ENCODE measurements at regions not wholly inside any gene's neighbourhood (a gene's known extent, or its start where the extent isn't known, plus 50 kb on each side); places are given as distances from the start of the nearest gene placed in this dataset.
"Not testable (repeated sequence)": the region's sequence is repeated elsewhere in the genome, so short reads cannot be mapped to it uniquely, and the experiment has no call there.

DNA sequence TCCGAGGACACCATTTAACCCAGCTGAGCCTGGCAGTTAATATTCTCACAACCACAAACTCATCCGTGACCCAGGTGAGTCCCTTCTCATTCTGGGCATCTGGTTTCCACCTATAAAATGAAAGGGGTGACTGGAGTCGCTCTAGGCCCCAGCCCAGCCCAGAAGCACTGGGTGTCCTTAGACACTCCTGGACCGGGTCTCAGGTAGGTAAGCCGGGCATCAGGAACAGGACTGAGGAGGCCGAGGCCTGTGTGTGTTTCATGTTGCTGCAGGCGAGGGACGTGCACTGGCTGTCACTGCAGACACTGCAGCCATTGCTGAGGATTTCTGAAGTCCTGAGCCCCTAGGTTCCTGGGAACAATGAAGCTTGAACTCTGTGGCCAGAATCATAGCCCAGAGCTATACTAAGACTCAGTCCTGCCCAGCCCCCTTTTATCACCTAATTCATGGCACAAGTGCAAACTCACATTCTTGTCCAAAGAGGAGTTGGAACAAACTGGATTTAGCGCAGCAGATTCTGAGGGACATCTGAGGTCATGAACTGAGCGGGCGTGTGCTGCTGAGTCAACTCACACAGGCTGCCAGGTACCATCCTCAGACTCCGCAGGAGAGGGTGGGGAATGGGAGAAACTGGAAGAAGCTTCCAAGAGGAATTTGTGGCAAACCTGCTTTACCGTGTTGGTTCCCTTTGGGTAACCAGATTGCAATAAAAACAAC, 184.9 kb downstream of the FAM43A start:
- Mint-ChIP-seq H3K36me3 (no peaks in the 10 kb centered on the region), H3K27me3 (peaks cover 15% of the 10 kb centered on the region), H3K4me3 (no peak overlapping the region), H3K27ac (no peak overlapping the region), H3K4me1 (no peaks in the 10 kb centered on the region), H3K9me3 (no peaks in the 10 kb centered on the region)
- no peak for DNase-seq

DNA sequence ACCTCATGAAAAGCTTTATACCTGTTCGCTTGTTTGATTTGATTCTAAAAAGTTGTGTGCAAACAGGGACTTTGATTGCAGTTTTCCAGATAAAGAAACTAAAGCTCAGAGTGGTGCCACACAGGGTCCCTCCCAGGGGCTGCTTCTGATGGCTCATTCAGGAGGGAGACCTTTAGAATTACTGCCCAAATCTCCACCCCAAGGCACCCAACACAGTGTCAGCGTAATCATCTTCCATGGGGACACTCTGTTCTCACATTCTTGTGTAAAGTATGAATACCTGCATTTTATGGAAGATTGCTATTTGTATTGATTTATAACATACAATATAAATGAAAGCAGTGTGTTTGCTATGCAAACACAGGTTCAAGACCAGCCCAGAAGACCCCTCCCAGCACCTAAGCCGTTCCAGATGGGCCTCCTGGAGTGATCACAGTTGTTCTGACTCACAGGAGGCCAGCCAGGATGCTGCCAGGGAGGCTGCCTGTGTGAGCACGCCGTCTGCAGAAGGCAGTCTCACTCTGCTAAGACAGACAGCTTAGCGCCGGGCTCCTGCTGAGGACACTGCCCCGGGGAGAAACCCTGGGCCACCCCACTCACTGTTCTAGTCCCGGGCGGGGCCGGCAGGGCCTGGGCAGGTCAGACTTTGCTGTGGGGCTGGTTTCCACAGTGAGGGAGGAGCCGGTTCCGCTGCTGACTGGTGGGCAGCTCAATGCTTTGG, 185.6 kb downstream of the FAM43A start:
- Mint-ChIP-seq H3K4me3 (no peak overlapping the region), H3K27ac (no peak overlapping the region), H3K9me3 (no peaks in the 10 kb centered on the region), H3K4me1 (no peaks in the 10 kb centered on the region), H3K36me3 (no peaks in the 10 kb centered on the region), H3K27me3 (peaks cover 15% of the 10 kb centered on the region)
- DNase-seq: no peak

DNA sequence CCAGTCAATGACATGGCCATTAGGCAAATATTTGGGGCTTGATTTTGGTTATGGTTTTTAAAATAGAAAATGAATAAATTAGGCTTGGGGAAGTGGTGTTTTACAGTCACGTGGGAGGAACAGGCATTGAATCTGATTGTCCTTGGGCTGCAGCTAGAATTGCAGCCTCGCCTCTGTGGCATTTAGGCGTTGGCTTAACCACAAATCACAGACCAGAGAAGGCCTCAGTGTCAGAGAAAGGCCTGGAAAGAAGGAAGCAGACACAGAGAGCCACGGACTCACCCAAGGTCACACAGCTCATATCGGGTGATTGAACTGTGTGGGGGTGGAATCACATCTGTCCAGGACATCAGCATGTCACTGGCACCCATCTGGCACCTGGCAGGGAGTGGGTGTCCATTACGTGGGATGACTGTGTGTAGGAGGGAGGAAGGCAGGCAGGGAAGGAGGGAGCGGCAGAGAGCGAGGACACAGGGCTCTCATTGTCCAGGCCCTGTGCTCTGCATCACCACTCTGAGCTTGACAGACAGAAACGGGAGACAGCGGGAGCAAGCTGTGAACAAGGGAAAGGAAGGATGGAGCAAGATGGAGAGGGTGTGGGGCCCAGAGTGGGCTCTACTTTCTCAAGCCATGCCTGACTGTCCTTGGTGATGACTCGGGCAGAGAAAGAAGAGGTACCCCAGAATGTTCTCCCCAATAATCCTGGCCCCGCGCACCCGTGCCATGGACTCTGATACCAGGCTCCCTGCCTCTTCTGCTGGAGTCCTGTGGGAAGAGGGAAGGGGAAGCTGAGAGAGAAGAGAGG, 186.4 kb downstream of the FAM43A start:
- Mint-ChIP-seq H3K27ac (no peak overlapping the region), H3K27me3 (peaks cover 14% of the 10 kb centered on the region), H3K9me3 (no peaks in the 10 kb centered on the region)

DNA sequence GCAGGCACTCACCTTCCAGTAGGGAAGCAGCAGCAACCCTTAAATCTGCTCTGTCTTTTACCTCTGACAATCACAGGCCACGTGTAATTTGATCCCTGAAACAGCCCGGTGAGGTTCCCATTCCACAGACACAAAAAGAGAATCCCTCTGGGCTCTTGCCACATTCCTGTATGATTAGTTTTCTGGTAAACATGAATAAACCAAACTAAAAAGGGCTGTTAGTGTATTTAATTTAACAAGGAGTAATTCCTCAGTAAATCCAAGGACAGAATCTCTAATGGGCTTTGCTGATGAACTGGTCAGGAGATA, 186.9 kb downstream of the FAM43A start:
- H3K4me3 Mint-ChIP-seq: no peak overlapping the region
- no peaks in the 10 kb centered on the region for H3K9me3 Mint-ChIP-seq
- no peaks in the 10 kb centered on the region for H3K36me3 Mint-ChIP-seq
- no peak for DNase-seq
- peaks cover 9% of the 10 kb centered on the region for H3K27me3 Mint-ChIP-seq
- H3K4me1 Mint-ChIP-seq: no peaks in the 10 kb centered on the region
- H3K27ac Mint-ChIP-seq: no peak overlapping the region

More for the DNA sequence above, 186.4 kb downstream of the FAM43A start:
- no peaks in the 10 kb centered on the region for H3K36me3 Mint-ChIP-seq
- no peak overlapping the region for H3K4me3 Mint-ChIP-seq
- DNase-seq: no peak
- no peaks in the 10 kb centered on the region for H3K4me1 Mint-ChIP-seq

- H3K36me3 Mint-ChIP-seq, H3K27ac Mint-ChIP-seq, H3K4me1 Mint-ChIP-seq: not testable (repeated sequence)
Observed at GRCh38 chr3:194873474-194873873, 187.8 kb downstream of the FAM43A start.

DNA sequence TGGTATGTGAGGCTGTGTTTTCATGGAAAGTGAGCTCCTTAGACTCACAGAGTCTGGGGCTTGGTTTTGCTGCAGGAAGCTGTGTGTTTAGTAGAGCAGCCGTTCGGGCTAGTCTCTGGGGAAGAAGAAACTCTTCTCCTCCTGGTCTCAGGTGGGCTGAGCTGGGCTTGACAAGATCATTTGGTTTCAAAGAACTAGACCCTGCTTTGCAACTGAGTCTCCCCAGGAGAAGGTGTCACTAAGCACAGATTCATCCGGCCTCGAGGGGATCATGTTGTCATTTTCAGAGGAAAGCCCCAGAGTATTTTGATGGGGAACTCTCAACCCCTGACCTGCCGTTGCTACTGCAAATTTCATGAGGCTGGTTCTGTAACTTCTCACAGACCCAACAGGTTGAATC, 188.5 kb downstream of the FAM43A start:
- no peak for DNase-seq
- no peak overlapping the region for H3K4me3 Mint-ChIP-seq
- peaks cover 3% of the 10 kb centered on the region for H3K4me1 Mint-ChIP-seq
- H3K36me3 Mint-ChIP-seq: no peaks in the 10 kb centered on the region
- H3K9me3 Mint-ChIP-seq: no peaks in the 10 kb centered on the region
- H3K27ac Mint-ChIP-seq: no peak overlapping the region
- no peaks in the 10 kb centered on the region for H3K27me3 Mint-ChIP-seq

More at GRCh38 chr3:194873474-194873873, 187.8 kb downstream of the FAM43A start:
- H3K4me3 Mint-ChIP-seq, H3K9me3 Mint-ChIP-seq, H3K27me3 Mint-ChIP-seq, DNase-seq: not testable (repeated sequence)

- Mint-ChIP-seq H3K36me3 (no peaks in the 10 kb centered on the region), H3K27ac (no peak overlapping the region), H3K4me1 (peaks cover 7% of the 10 kb centered on the region), H3K9me3 (no peaks in the 10 kb centered on the region), H3K4me3 (no peak overlapping the region), H3K27me3 (no peaks in the 10 kb centered on the region)
- DNase-seq: no peak
Observed at GRCh38 chr3:194874783-194875182, 189.1 kb downstream of the FAM43A start.

DNA sequence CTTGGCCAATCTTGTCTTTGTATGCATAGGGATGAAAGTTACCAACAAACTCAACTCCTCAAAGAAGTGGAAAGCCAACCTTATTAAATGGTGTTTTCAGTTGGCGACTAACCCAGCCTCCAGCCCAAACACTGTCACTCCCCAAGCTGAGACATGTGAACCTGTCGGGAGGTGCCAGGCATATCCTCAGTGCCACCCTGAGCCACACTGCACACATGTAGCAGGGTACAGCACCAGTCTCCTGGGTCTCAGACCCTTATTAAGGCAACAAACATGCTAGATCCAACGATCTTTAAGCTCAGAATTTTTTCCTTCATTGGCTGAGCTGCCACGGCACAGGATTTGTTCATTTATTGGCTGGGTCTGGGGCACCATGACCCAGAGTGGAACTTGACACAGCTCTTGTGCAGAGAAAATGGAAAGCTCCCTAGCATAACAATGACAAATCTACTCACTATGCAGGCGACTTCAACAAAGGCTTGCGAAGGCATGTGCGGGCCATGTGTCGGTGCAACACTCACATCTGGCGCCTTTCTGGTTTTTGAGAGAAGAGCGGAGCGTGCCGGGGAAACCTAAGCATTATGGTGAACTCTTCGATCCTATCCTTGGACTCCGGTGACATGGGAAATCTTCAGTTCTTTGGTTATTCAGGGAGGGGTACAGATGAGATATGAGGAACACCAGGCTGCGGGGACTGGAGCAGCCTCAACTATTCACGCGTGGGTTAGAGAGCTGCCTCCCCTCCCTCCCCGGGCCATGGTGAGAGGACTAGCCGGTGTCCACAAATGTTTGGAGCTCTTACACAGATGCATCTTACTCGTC, 190.1 kb downstream of the FAM43A start:
- Mint-ChIP-seq H3K27me3 (no peaks in the 10 kb centered on the region), H3K27ac (no peak overlapping the region), H3K9me3 (no peaks in the 10 kb centered on the region), H3K4me1 (peaks cover 11% of the 10 kb centered on the region), H3K36me3 (no peaks in the 10 kb centered on the region), H3K4me3 (no peak overlapping the region)
- no peak for DNase-seq

DNA sequence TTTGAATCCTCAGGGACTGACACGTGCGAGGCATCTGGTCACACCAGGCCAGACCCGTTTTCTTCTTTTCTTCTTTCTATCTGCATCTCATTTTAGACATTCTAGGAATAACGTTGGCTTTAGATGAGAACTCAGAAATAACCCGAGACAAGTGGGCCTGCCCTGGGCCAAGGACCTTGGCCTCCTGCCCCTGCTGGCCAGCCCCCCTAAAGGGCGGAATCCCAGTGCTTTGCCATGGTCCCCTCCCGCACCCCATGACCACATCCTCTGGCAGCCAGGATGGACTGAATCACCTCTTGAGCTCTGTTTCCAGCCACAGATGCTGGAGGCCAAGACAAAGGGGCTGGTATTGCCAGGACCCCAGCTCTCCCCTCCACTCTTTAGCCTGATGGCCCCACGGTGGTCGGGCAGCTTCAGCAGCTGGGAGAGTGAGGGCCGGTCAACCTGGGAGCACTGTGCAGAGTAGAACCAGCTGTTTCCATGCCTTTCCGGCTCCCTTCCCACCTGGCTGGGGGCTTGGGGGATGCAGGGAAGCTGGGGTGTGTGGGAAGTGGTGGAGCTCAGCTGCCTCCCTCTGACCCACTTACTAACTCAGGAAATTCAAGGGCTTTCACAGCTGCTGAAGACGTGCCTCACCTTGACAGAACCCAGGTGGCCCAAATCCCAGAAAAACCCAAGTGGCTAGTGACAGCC, 190.9 kb downstream of the FAM43A start:
- H3K27ac Mint-ChIP-seq: no peak overlapping the region
- H3K4me1 Mint-ChIP-seq: peaks cover 11% of the 10 kb centered on the region
- no peaks in the 10 kb centered on the region for H3K27me3 Mint-ChIP-seq
- H3K9me3 Mint-ChIP-seq: no peaks in the 10 kb centered on the region
- no peak overlapping the region for H3K4me3 Mint-ChIP-seq
- DNase-seq: no peak
- no peaks in the 10 kb centered on the region for H3K36me3 Mint-ChIP-seq

DNA sequence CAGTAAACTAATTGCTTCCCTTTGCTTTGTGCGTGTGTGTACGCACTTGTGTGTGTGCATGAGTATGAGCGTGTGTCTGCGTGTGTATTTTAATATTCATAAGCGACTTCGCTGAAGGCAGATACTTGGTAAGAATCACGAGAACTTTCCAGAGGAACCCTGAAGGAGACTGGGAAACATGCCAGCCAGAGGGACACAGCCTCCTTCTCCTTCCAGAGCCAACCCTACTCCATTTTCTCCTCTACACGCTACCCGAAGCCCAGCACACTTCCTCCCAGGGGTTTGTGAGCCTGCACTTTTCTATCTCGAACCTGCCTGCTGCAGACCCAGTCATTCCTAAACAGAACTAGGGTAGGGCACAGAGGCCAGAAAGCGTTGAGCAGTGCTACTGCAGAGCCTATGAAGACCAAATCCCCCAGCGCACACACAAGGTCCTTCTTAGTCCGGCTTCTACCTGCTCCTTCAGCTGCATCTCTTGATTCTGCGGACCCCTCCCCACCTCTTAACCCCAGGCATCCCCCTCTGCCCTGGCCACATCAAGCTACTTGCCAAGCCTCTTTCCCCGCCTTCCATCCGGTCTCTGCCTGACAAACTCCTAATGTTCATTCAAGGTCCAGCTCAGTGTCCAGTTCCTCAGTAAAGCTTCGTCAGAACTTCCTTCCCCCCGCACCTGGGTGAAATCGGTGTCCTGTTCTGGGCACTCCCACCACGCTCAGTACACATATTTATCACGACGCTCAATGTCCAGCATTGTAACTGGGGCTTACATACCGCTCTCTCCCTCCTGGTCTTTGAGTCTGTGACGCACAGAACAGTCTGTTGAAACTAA, 191.8 kb downstream of the FAM43A start:
- Mint-ChIP-seq H3K9me3 (no peaks in the 10 kb centered on the region), H3K27ac (no peak overlapping the region), H3K36me3 (no peaks in the 10 kb centered on the region), H3K4me1 (peaks cover 11% of the 10 kb centered on the region), H3K27me3 (no peaks in the 10 kb centered on the region), H3K4me3 (no peak overlapping the region)
- no peak for DNase-seq

DNA sequence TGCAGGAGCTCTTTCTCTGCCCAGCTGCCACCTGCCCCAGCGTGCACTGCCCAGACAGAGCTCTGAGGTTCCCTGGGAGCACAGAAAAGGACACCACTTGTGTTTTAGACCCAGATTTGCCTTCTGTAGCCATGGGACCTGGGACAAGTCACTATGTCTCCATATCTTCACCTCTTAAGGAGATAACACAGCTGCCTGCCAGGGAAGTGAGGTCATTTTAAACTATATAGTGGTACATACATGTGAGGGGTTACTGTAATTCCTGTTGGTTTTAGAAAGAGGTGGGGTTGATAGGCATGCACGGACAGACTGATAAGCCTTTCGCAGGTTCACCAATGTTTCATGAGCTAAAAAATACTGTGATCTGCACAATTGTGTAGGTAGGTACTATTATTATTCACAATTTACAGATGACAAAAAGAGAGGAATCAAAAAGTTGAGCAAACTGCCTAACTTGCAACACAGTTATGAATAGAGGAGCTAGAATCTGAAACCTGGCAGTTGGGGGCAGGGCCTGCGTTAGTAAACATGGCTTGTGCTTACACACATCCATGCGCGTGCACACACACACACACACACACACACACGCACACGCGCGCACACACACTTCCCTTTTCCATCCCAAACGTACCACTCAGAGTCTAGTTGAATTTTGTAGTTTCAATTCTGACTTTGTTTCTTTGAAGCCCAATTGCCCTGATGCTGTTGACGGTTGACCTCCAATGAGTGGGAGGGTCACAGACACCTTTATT, 193.6 kb downstream of the FAM43A start:
- Mint-ChIP-seq H3K36me3 (peaks cover 4% of the 10 kb centered on the region), H3K4me3 (no peak overlapping the region), H3K27me3 (peaks cover 4% of the 10 kb centered on the region), H3K27ac (no peak overlapping the region), H3K9me3 (peaks cover 12% of the 10 kb centered on the region), H3K4me1 (peaks cover 11% of the 10 kb centered on the region)
- DNase-seq: no peak

DNA sequence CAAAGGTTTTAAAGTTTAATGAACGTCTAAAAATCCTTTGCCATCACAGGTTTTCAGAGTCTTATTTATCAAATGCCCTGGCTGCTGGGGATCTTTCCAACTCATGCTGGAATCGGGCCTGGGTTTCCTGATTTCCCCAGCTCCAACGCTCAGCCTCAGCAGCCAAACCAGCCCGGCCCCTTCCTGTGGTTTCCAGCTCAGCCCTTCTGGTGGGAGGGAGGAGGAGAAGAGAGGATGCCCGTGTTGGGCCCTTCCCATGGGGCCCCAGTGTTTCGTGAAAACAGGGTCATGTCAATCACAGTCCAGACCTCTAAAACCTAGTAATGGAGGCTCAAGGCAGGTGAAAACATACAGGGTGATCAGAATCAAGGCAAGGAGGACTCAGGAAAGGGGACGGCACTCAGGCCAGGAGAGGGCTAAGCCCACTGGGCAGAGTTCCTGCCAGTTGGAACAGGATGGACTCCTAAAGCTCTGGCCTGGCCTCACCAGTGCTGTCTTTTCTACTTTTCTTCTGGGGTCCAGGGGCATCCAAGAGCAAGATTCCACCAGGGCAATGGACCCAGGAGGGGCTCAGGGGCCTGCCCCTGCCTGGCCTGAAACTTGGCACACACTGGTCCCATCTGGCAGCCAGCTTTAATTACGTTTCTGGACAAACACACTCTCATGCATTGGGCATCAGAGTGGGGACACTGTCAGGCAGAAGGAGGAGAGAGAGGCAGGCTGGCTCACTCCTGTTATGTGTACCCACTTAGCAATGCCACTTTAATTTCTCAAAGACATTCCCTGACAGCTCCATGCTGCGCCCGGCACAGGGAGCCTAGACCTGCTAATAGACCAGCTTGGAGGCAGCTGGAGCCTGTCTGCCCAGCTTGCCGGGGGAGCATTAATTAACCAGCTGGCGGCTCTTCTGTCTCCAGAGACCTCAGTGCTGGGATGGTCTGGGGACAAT, 194.6 kb downstream of the FAM43A start:
- no peak overlapping the region for H3K27ac Mint-ChIP-seq
- H3K36me3 Mint-ChIP-seq: peaks cover 4% of the 10 kb centered on the region
- DNase-seq: peak; percentile 15
- H3K4me3 Mint-ChIP-seq: no peak overlapping the region
- H3K27me3 Mint-ChIP-seq: peaks cover 4% of the 10 kb centered on the region
- peaks cover 17% of the 10 kb centered on the region for H3K9me3 Mint-ChIP-seq
- H3K4me1 Mint-ChIP-seq: peaks cover 11% of the 10 kb centered on the region

Data from activated naive CD8-positive, alpha-beta T cell treated with anti-CD3 and anti-CD28 coated beads for 36 hours (primary cell).